HG03108 (cell line): ENCODE measurements at regions not wholly inside any gene's neighbourhood (a gene's known extent, or its start where the extent isn't known, plus 50 kb on each side); places are given as distances from the start of the nearest gene placed in this dataset.

ENCODE experiments used
- ATAC-seq: cut with Tn5 transposase; IDR thresholded peaks from one replicate; pipeline ENCODE4 v1.9.1; 2021; ENCODE audit warnings: moderate library complexity; ENCODE audit not compliant: unreplicated experiment

DNA sequence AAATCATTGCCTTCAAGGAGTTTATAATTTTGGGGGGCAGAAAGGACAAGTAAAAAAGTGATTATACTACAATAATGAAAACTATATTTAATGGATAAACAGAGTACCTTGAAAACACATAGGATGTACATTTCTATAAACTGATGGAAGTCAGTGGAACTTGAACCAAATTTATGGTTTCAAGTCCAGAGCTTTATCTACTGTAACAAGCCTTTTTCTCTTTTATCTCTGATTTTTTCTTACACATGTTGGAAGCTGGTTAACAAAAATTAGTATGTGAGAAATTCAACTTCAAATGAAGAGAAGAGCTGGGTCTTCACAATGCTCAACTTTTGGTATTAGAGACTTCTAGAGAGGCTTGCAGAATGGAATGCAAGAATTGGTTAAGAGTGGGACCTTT lies 393.6 kb downstream of the LMO7 start:
- ATAC-seq, result no peak

DNA sequence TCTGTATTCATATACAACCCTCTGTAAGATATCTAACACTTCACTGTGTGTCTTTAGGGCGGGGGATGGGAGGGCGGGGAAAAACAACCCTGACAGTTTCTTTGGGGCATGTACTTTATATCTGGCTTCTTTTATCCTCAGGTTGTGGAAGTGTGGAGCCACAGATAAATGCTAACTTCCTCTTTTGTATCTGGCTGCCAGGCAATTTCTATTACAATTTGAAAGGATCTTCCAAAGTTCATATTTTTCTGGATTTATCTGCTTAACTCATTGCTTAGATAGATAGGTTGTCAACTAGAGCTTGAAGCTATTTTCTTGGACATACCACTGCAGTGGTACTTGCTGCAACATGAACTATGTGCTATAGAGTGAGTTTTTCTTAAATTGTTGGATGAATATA lies 393.0 kb downstream of the LMO7 start:
- no peak for ATAC-seq

DNA sequence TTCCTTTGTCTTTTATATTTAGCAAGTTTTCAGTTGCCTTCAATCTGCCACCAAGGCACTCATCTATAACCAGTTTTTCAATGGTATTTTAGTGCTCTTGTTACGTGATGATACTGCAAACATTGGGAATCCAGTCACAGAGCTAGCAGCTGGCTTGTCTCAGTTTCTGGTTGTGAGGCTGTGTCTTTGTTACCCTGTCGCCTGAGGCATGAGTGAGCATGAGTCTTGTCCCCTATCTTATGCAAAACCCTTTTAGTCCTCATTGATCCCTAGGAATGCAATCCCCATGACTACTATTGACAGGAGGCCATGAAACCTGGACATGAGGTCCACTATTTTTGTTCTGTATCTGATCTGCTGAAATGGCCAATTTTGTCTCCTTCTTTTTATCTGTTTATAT lies 391.0 kb downstream of the LMO7 start:
- no peak for ATAC-seq

DNA sequence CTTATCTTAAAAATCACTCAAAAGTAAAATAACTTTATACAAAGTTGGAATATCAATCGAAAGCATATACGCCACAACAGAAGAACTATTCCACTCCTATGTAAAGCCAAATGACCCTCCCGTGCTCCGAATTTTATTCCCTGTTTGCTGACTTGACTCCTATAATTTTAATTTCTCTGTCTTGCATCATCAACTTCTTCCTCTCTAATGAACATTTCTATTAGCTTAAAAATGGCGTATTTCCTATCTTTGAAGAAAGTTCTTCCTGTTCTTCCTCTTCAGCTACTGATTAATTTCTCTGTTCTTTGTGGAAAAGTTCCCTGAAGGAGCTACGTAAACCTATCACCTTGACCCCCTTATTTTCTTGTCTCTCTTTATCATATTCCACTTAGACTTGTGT lies 389.3 kb downstream of the LMO7 start:
- ATAC-seq, result no peak

- no peak for ATAC-seq
Measured at GRCh38 chr13:76024151-76024550, 388.0 kb downstream of the LMO7 start.

GRCh38 chr13:76023652-76024051 lies 387.5 kb downstream of the LMO7 start:
- ATAC-seq, result no peak

GRCh38 chr13:76020421-76020955 lies 384.4 kb downstream of the LMO7 start:
- no peak for ATAC-seq

DNA sequence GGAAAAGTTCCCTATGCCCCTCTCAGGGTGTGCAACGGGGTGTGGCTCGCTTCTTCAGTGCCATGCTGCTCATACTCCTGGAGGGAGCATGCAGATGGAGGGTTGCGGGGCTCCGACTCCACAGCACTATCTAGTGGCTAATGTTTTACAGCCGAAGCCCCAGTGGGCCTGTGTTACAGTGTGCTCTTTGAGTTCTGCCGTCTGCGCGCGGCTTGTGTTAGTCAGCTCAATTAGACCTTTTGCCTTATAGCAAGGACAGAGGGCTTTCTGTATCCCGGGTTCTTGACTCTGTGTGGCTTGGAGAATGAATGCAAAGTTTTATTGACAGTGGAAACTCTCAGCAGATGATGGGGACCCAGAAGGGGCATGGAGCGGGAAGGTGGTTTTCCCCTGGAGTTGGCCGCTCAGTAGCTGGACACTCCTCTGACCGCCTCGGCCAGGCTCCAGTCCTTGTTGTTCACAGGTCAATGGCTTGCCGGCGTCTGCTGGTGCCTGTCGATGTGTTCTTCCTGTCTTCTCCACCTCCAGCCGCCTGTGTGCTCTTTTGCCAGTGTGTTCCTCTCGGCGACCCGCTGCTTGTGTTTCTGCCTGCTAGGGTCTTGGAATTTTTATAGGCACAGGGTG lies 383.4 kb downstream of the LMO7 start:
- ATAC-seq, result no peak

GRCh38 chr13:76017861-76018556 lies 381.9 kb downstream of the LMO7 start:
- no peak for ATAC-seq

GRCh38 chr13:76016799-76017400 lies 380.8 kb downstream of the LMO7 start:
- peak; percentile 81 for ATAC-seq

DNA sequence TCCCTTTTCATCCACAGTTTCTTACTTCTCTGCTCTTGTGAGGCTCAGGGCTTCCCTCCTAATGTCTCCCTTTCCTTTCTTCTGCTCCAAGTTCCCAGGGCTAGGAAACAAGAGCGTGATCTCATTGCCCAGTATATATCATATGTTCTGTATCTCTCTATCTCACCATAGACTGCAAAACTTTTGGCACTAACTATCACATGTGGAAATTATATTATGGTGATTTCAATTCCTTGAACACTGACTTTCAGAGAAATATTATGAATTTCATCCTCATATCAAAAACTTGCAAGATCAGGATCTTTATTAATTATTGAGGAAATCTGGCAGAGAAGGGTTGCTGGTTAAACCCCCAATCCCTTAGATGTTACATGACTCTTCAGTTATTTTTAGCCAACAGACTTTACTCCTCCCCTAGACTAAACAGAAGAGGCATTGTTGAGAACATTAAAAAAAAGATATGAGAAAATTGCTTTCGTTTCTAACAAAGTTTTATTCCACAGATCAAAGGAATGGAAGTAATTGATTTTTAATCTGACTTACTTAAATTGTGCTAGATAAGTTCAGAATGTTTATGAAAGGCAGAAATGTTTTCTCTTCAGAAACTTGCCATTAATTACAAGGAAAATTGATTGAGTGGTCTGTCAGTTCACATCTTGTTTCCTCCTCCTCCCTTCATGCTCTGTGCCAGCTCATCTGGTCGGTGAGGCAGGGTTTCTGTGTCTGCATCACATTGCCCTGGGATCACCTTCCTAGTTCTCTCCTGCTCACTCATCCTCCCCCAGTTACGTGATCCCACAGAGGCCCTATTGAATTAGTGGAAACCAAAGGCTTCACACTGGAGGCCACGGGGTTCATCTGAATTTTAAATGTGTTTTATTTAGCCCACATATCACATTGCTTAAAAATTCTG lies 378.5 kb downstream of the LMO7 start:
- ATAC-seq, result no peak

- no peak for ATAC-seq
Measured at GRCh38 chr13:76012091-76012721, 376.1 kb downstream of the LMO7 start.

GRCh38 chr13:76009267-76009890 lies 373.2 kb downstream of the LMO7 start:
- ATAC-seq, result no peak

DNA sequence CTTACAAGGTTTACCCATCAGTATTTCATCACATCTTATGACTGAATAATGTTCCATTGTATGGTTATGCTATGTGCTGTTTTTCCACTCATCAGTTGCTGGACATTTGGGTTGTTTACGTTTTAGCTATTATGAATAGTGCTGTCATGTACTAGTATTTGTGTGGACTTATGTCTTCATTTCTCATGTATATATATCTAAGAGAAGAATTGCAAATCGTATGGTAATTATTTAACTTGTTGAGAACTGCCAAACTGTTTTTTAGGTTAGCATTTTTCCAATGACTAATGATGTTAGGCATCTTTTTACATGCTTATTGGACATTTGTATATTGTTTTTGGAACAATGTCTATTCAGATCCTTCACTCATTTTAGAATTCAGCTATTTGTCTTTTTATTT lies 368.3 kb downstream of the LMO7 start:
- ATAC-seq, result no peak

GRCh38 chr13:76000131-76000530 lies 364.0 kb downstream of the LMO7 start:
- ATAC-seq, result no peak

DNA sequence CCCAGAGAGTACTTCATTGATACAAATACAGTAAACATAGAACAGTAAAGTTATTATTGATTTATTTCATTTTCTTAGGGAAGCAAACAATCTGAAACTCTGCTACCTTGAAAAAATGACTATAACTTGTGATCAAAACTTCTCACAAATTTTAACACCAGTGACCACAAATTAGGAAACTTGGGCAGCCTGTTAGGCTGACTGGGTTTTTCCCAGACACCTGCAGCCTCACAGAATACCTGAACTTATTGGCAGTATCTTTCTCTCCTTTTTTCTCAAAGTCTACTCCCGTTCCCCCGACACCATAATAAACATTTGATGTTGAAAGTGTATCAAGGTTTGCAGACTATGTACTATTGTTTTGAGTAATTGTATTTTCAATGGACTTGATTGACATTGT lies 360.5 kb downstream of the LMO7 start:
- no peak for ATAC-seq

- ATAC-seq, result no peak
Measured at GRCh38 chr13:75995966-75996365, 359.8 kb downstream of the LMO7 start.

DNA sequence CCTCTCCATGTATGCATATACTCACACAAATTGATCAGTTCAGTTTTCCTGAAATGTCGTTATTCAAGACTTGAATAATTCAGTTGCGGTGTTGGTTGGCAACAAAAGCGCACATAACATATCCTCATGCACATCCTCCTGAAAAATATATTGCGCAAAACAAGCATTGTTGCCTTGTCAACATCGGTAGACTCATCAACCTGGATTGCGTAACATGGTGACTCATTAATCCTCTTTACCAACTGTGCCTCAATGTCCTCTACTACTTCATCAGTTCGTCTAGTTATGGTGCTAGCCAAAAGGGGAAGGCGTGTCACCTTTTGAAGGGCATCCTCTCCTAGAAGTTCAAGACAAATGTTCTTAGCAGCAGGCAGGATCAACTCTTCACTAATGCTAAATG lies 357.7 kb downstream of the LMO7 start:
- ATAC-seq, result no peak

DNA sequence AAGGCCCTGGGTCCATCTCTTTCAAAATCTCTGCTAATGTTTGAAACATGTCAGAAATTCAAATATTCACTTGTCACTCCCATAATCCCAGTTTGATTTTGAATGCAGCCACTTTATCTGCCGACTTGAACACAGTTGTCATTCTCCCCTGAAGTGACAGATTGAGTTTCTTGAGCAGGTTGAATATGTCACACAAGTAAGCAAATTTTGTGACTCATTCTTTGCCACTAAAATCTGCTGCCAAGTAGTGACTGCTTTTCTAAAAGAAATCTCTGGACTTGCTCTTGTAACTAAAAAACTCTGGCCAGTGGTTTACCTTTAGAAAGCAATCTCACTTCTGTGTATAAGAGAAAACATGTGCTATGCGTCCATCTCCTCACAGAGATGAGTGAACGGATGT lies 357.1 kb downstream of the LMO7 start:
- no peak for ATAC-seq

DNA sequence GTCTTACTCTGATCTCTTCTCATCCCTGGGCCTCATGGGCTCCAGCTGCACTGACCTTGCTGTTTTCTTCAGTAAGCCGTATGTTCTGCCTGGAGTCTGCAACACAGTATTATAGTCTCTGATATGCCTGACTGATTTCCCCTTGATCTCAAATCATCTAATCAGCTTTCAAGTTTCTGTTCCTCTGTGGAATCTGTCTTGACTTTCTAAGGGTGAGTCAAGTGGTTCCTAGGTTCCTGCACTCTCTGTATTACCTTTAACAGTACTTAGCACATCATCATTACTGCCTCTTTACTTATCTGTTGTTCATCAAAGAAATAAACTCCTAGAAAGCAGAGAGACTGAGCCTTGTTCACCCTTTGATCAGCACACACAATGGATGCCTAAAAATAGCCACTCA lies 350.7 kb downstream of the LMO7 start:
- peak; percentile 96 for ATAC-seq
